Ascending aorta (tissue), 2 donors: ENCODE measurements at regions not wholly inside any gene's neighbourhood (a gene's known extent, or its start where the extent isn't known, plus 50 kb on each side); places are given as distances from the start of the nearest gene placed in this dataset.

ENCODE experiments used
- DNase-seq, 2 donors: peaks; one replicate each; pipeline ENCODE4 v3.0.0-alpha.2; 2019; ENCODE audit warnings: low spot score in 2 of 2
- H3K27ac ChIP-seq, 2 donors: fragments of 200-600 bp; sonication (generic); one replicate each; pipeline ENCODE4 v1.5.1; 2016 to 2017; ENCODE audit warnings: mild to moderate bottlenecking in 1 of 2
- H3K27me3 ChIP-seq: fragments of 200-600 bp; sonication (generic); one replicate; pipeline ENCODE4 v1.5.1; 2017
- H3K36me3 ChIP-seq, 2 donors: fragments of 200-600 bp; sonication (generic); one replicate each; pipeline ENCODE4 v1.5.1; 2016
- H3K4me1 ChIP-seq, 2 donors: fragments of 200-600 bp; sonication (generic); one replicate each; pipeline ENCODE4 v1.5.1; 2016 to 2017; ENCODE audit warnings: mild to moderate bottlenecking in 1 of 2
- H3K4me3 ChIP-seq, 2 donors: fragments of 200-600 bp; sonication (generic); one replicate each; pipeline ENCODE4 v1.5.1; 2016 to 2017; ENCODE audit warnings: mild to moderate bottlenecking in 1 of 2
- H3K9me3 ChIP-seq, 2 donors: fragments of 200-600 bp; sonication (generic); one replicate each; pipeline ENCODE4 v1.5.1; 2016
- CTCF ChIP-seq, 3 experiments: fragments of 200-600 bp in 2 of 3; fragments of 450-650 bp in 1 of 3; sonication (generic) in 2 of 3; IDR thresholded peaks; one replicate each; pipeline ENCODE4 v1.5.1; 2016 to 2019; ENCODE audit warnings: antibody characterized with exemption in 3 of 3, mild to moderate bottlenecking in 1 of 3, moderate library complexity in 1 of 3
- intact Hi-C: fragments of 100-400 bp; cut with DNase I; formaldehyde crosslinking; loops from one replicate; pipeline ENCODE4 v1.15.1; 2023

GRCh38 chr12:126163984-126164383, 1098.7 kb downstream of the AACS start:
- Histone ChIP-seq H3K9me3 (no peaks in the 10 kb centered on the region), H3K4me3 (no peak overlapping the region), H3K4me1 (no peaks in the 10 kb centered on the region), H3K36me3 (no peaks in the 10 kb centered on the region), H3K27ac (no peak overlapping the region), H3K27me3 (no peaks in the 10 kb centered on the region)
- no peak for DNase-seq
- TF ChIP-seq CTCF (IDR thresholded peaks at IDR 0.05), result no peak
- intact Hi-C loops, result no loop called here

GRCh38 chr12:126171937-126172559, 1106.8 kb downstream of the AACS start:
- no peaks in the 10 kb centered on the region for H3K9me3 ChIP-seq
- intact Hi-C loops, result no loop called here

GRCh38 chr12:126182619-126183236, 1117.5 kb downstream of the AACS start:
- H3K9me3 ChIP-seq, result no peaks in the 10 kb centered on the region
- no peaks in the 10 kb centered on the region for H3K4me1 ChIP-seq
- H3K36me3 ChIP-seq, result no peaks in the 10 kb centered on the region
- no peak for TF ChIP-seq CTCF (IDR thresholded peaks at IDR 0.05)
- intact Hi-C loops, result no loop called here
- no peak for DNase-seq
- H3K4me3 ChIP-seq, result no peak overlapping the region
- no peak overlapping the region for H3K27ac ChIP-seq
- no peaks in the 10 kb centered on the region for H3K27me3 ChIP-seq

More at GRCh38 chr12:126171937-126172559, 1106.8 kb downstream of the AACS start:
- H3K4me3 ChIP-seq, result no peak overlapping the region
- no peak for TF ChIP-seq CTCF (IDR thresholded peaks at IDR 0.05)
- no peak for DNase-seq
- no peaks in the 10 kb centered on the region for H3K36me3 ChIP-seq
- no peaks in the 10 kb centered on the region for H3K27me3 ChIP-seq
- H3K4me1 ChIP-seq, result no peaks in the 10 kb centered on the region
- no peak overlapping the region for H3K27ac ChIP-seq

- TF ChIP-seq CTCF (IDR thresholded peaks at IDR 0.05), result no peak
- intact Hi-C loops, result no loop called here
- DNase-seq, result no peak
These were observed 1119.8 kb downstream of the AACS start for GRCh38 chr12:126185025-126185424.

GRCh38 chr12:126189856-126190255, 1124.6 kb downstream of the AACS start:
- intact Hi-C loops, result no loop called here
- Histone ChIP-seq H3K36me3 (no peaks in the 10 kb centered on the region), H3K4me3 (no peak overlapping the region), H3K4me1 (no peaks in the 10 kb centered on the region), H3K27me3 (no peaks in the 10 kb centered on the region), H3K27ac (no peak overlapping the region), H3K9me3 (no peaks in the 10 kb centered on the region)
- no peak for TF ChIP-seq CTCF (IDR thresholded peaks at IDR 0.05)
- DNase-seq, result no peak

More at GRCh38 chr12:126185025-126185424, 1119.8 kb downstream of the AACS start:
- Histone ChIP-seq H3K9me3 (no peaks in the 10 kb centered on the region), H3K36me3 (no peaks in the 10 kb centered on the region), H3K27ac (no peak overlapping the region), H3K27me3 (no peaks in the 10 kb centered on the region), H3K4me1 (no peaks in the 10 kb centered on the region), H3K4me3 (no peak overlapping the region)
